Neuronal stem cell (in vitro differentiated cells): ENCODE measurements at regions not wholly inside any gene's neighbourhood (a gene's known extent, or its start where the extent isn't known, plus 50 kb on each side); places are given as distances from the start of the nearest gene placed in this dataset.

ENCODE experiments used
- DNase-seq: peaks from one replicate; pipeline ENCODE4 v3.0.0-alpha.2; 2013; ENCODE audit warnings: low spot score
- H2AFZ ChIP-seq: one replicate; pipeline ENCODE4 v1.6.1; 2013; ENCODE audit warnings: mild to moderate bottlenecking, low read length, inconsistent platforms
- H2AK5ac ChIP-seq: 2 replicates; pipeline ENCODE4 v1.6.1; 2013; ENCODE audit warnings: low read depth, mild to moderate bottlenecking, inconsistent platforms, low read length, moderate library complexity, mixed read lengths
- H2BK120ac ChIP-seq: 2 replicates; pipeline ENCODE4 v1.6.1; 2013; ENCODE audit warnings: low read depth, mild to moderate bottlenecking, inconsistent platforms, low read length, moderate library complexity, mixed read lengths
- H2BK12ac ChIP-seq: one replicate; pipeline ENCODE4 v1.6.1; 2013; ENCODE audit warnings: low read length, inconsistent platforms
- H2BK15ac ChIP-seq: 2 replicates; pipeline ENCODE4 v1.6.1; 2013; ENCODE audit warnings: mild to moderate bottlenecking, low read length, inconsistent platforms, mixed read lengths
- H2BK5ac ChIP-seq: one replicate; pipeline ENCODE4 v1.6.1; 2013; ENCODE audit warnings: inconsistent platforms, mild to moderate bottlenecking, low read length, moderate library complexity
- H3K14ac ChIP-seq: one replicate; pipeline ENCODE4 v1.6.1; 2013; ENCODE audit warnings: low read length, inconsistent platforms
- H3K18ac ChIP-seq: 2 replicates; pipeline ENCODE4 v1.6.1; 2013; ENCODE audit warnings: low read length, inconsistent platforms
- H3K23ac ChIP-seq: 2 replicates; pipeline ENCODE4 v1.6.1; 2013; ENCODE audit warnings: low read depth, mild to moderate bottlenecking, mixed read lengths, low read length, inconsistent platforms; ENCODE audit not compliant: poor library complexity
- H3K27ac ChIP-seq: replicated peaks from 3 replicates; pipeline ENCODE4 v1.5.1; 2013; ENCODE audit warnings: low read length, inconsistent platforms
- H3K27me3 ChIP-seq, 3 experiments: 2 replicates each; pipeline ENCODE4 v1.6.1; 2013; ENCODE audit warnings: low read length in 3 of 3, mild to moderate bottlenecking in 2 of 3, inconsistent platforms in 1 of 3, low read depth in 1 of 3, mixed read lengths in 1 of 3, moderate library complexity in 1 of 3; ENCODE audit not compliant: control insufficient read depth in 3 of 3, insufficient read depth in 3 of 3
- H3K36me3 ChIP-seq, 2 donors: replicated peaks in 1 of 2; 2 replicates each; pipeline ENCODE4 v1.6.1; 2013; ENCODE audit warnings: low read length in 2 of 2; ENCODE audit not compliant: control insufficient read depth in 2 of 2, insufficient read depth in 2 of 2
- H3K4ac ChIP-seq: 2 replicates; pipeline ENCODE4 v1.6.1; 2013; ENCODE audit warnings: inconsistent platforms, mild to moderate bottlenecking, low read length, moderate library complexity
- H3K4me1 ChIP-seq, 2 donors: 1 replicate in 1 of 2; 2 replicates in 1 of 2; pipeline ENCODE4 v1.6.1; 2013; ENCODE audit warnings: low read length in 2 of 2, low read depth in 1 of 2; ENCODE audit not compliant: control insufficient read depth in 2 of 2, insufficient read depth in 1 of 2
- H3K4me2 ChIP-seq: one replicate; pipeline ENCODE4 v1.6.1; 2013; ENCODE audit warnings: mild to moderate bottlenecking, low read length, inconsistent platforms; ENCODE audit not compliant: insufficient read depth, poor library complexity, severe bottlenecking
- H3K4me3 ChIP-seq, 2 donors: 2 replicates each; pipeline ENCODE4 v1.5.1; 2013; ENCODE audit warnings: low read length in 2 of 2, mild to moderate bottlenecking in 2 of 2, inconsistent platforms in 1 of 2, moderate library complexity in 1 of 2
- H3K79me1 ChIP-seq: one replicate; pipeline ENCODE4 v1.6.1; 2013; ENCODE audit warnings: low read depth, mild to moderate bottlenecking, inconsistent platforms, low read length, moderate library complexity
- H3K9ac ChIP-seq: one replicate; pipeline ENCODE4 v1.6.1; 2013; ENCODE audit warnings: mild to moderate bottlenecking, low read depth, low read length, inconsistent platforms; ENCODE audit not compliant: poor library complexity
- H3K9me3 ChIP-seq, 2 donors: replicated peaks in 1 of 2; 2 replicates each; pipeline versions ENCODE3 to v1.6.1; 2013; ENCODE audit warnings: low read length in 2 of 2, mild to moderate bottlenecking in 2 of 2, inconsistent platforms in 1 of 2, low read depth in 1 of 2, mixed read lengths in 1 of 2, moderate library complexity in 1 of 2; ENCODE audit not compliant: control insufficient read depth in 2 of 2, insufficient read depth in 1 of 2
- H4K8ac ChIP-seq: one replicate; pipeline ENCODE4 v1.6.1; 2013; ENCODE audit warnings: low read depth, mild to moderate bottlenecking, inconsistent platforms, low read length, moderate library complexity
- H4K91ac ChIP-seq: one replicate; pipeline ENCODE4 v1.6.1; 2013; ENCODE audit warnings: low read length, low read depth, mild to moderate bottlenecking, inconsistent platforms; ENCODE audit not compliant: poor library complexity
- WGBS, 2 donors: extraction: QIAGEN DNeasy Blood & Tissue Kit; methylation state at CpG; one replicate each; pipeline ENCODE4 v1.1.7; 2013; ENCODE audit warnings: missing lambda C conversion rate in 2 of 2, mixed read lengths in 1 of 2; ENCODE audit not compliant: insufficient read length in 2 of 2, insufficient replicate concordance in 1 of 2; ENCODE audit errors: extremely low coverage in 2 of 2; 5-methylcytosine and 5-hydroxymethylcytosine counted together

DNA sequence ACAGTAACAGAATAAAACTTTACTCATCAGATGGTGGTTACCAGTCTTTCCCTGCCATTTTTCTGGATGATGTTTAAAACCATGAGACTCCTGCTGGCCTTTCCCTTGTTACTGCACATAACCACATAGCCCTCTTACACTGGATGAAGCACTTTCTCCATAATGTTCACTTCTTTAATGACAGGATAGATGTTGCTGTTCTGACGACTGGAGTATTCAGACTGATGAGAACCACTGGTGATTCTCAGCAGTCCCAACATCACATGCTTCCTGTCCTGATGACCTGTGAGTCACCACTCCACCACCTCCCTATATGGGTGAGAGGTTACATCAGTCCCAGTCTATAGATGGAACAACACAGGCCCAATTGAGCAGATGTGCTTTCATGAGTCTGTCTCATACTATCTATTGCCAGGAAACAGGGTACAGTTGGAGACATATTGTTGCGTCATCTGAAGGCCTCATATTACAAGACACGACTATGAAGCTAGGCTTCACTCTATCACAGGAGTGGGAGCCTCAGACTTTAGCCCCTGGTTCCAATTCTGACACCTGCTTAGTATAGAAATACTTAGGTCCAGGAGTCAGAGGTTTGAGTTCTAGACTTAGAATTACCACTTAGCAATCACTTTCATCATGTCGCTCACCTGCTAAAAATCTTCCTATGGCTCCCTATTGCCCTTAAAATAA lies 145.7 kb upstream of the KLF7 start:
- Histone ChIP-seq H3K14ac (no peak overlapping the region), H3K23ac (no peak overlapping the region), H2BK120ac (no peak overlapping the region), H3K36me3 (no peaks in the 10 kb centered on the region), H2BK5ac (no peak overlapping the region), H3K4me1 (peaks cover 6 to 29% of the 10 kb centered on the region in 2 donors), H3K18ac (no peak overlapping the region), H3K4me3 (no peak overlapping the region), H4K91ac (no peak overlapping the region), H3K4ac (no peak overlapping the region), H2BK15ac (no peak overlapping the region), H3K27me3 (no peaks in the 10 kb centered on the region), H3K79me1 (no peaks in the 10 kb centered on the region), H3K9ac (no peak overlapping the region), H3K27ac (no peak overlapping the region), H3K9me3 (no peaks in the 10 kb centered on the region), H4K8ac (peak overlapping the region; percentile 33), H3K4me2 (no peak overlapping the region), H2BK12ac (no peak overlapping the region), H2AFZ (peak overlapping the region; percentile 64), H2AK5ac (no peak overlapping the region)
- DNase-seq: no peak
- no CpG with 5 or more reads among the region's 4 CpGs for WGBS, 2 donors

DNA sequence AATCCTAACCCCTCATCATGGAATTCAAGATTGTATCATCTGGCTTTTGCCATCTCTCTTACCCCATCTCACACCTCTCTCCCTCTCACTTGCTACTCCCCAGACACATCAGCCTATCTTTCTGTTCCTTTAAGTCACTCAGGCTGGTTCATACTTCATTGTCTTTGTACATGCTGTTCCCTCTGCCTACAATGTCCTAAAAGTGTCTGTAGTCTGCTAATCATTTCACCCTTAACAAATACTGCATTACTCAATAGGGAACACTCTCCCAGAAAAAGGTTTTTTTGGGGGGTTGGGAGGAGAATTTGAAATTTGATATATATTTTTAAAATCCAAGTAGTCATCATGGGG lies 146.2 kb upstream of the KLF7 start:
- no peak for DNase-seq
- Histone ChIP-seq H3K4me2 (no peak overlapping the region), H2AFZ (no peak overlapping the region), H4K8ac (no peak overlapping the region), H2BK120ac (no peak overlapping the region), H2BK5ac (no peak overlapping the region), H3K23ac (no peak overlapping the region), H3K4me3 (no peak overlapping the region), H3K27me3 (no peaks in the 10 kb centered on the region), H3K4ac (no peak overlapping the region), H3K14ac (no peak overlapping the region), H3K79me1 (no peaks in the 10 kb centered on the region), H3K9ac (no peak overlapping the region), H3K18ac (no peak overlapping the region), H3K9me3 (no peaks in the 10 kb centered on the region), H3K36me3 (no peaks in the 10 kb centered on the region), H2BK15ac (no peak overlapping the region), H3K4me1 (peaks cover 6 to 33% of the 10 kb centered on the region in 2 donors), H2AK5ac (no peak overlapping the region), H3K27ac (no peak overlapping the region), H4K91ac (no peak overlapping the region), H2BK12ac (no peak overlapping the region)

DNA sequence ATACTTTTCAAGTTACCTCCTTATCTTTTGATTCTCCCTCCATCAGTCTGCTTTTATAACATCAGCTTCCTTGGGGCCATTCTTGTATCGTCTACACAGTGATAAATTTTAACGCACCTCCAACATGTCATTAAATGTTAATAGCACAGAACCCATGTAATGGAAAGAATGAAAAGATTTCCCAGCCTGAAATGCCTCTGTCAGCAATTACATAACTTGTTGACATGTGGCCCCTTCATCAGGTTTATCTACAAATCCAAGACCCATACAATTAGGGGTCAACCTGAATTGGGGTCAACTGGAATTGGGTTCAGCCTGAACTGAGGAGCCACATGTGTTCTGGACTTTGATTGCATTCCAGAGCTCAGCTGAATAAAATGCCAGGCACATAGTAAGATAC lies 148.2 kb upstream of the KLF7 start:
- Histone ChIP-seq H4K8ac (no peak overlapping the region), H3K4me2 (no peak overlapping the region), H3K9me3 (no peaks in the 10 kb centered on the region), H3K14ac (no peak overlapping the region), H3K4me3 (no peak overlapping the region), H3K79me1 (no peaks in the 10 kb centered on the region), H3K4ac (no peak overlapping the region), H2BK5ac (no peak overlapping the region), H3K18ac (no peak overlapping the region), H3K27ac (no peak overlapping the region), H3K36me3 (no peaks in the 10 kb centered on the region), H3K4me1 (peaks cover 6 to 33% of the 10 kb centered on the region in 2 donors), H2AK5ac (no peak overlapping the region), H3K23ac (no peak overlapping the region), H2BK120ac (no peak overlapping the region), H4K91ac (no peak overlapping the region), H3K9ac (no peak overlapping the region), H3K27me3 (no peaks in the 10 kb centered on the region), H2BK15ac (no peak overlapping the region), H2BK12ac (no peak overlapping the region), H2AFZ (no peak overlapping the region)
- DNase-seq: no peak
- WGBS, 2 donors: no CpG with 5 or more reads among the region's 2 CpGs

DNA sequence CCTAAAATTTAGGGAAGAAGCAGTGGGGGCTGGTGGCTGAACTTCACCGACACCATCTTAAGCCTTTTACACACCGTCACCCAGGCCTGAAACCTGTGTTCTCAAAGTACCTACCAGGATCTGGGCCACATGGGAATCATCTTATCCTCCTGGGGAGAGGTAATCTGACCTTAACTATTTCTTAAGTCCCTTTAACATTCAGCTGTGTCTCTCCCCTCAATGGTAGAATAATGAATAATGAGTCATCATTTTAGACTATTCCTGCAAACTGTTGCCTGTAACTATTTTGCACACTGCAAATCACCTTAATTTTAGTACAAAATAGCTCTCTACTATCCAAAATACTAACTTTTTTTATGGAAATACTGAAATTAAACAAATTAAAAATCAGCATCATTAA lies 149.4 kb upstream of the KLF7 start:
- Histone ChIP-seq H3K4me3 (no peak overlapping the region), H2BK12ac (no peak overlapping the region), H2BK15ac (no peak overlapping the region), H3K9me3 (no peaks in the 10 kb centered on the region), H3K4me1 (peaks cover 6 to 33% of the 10 kb centered on the region in 2 donors), H3K9ac (no peak overlapping the region), H2BK120ac (no peak overlapping the region), H2BK5ac (no peak overlapping the region), H2AK5ac (no peak overlapping the region), H4K91ac (no peak overlapping the region), H3K4ac (no peak overlapping the region), H2AFZ (no peak overlapping the region), H3K14ac (no peak overlapping the region), H3K36me3 (no peaks in the 10 kb centered on the region), H3K27ac (no peak overlapping the region), H3K27me3 (no peaks in the 10 kb centered on the region), H3K23ac (no peak overlapping the region), H3K18ac (no peak overlapping the region), H4K8ac (no peak overlapping the region), H3K79me1 (no peaks in the 10 kb centered on the region), H3K4me2 (no peak overlapping the region)
- no peak for DNase-seq
- WGBS, 2 donors: no CpG with 5 or more reads among the region's 2 CpGs
